IPS DF 6.9 (cell line): ENCODE measurements at regions not wholly inside any gene's neighbourhood (a gene's known extent, or its start where the extent isn't known, plus 50 kb on each side); places are given as distances from the start of the nearest gene placed in this dataset.

Experiments
- DNase-seq: peaks from one replicate; pipeline ENCODE4 v3.0.0-alpha.2; 2013; ENCODE audit warnings: low read depth, low spot score
- H3K27ac ChIP-seq: one replicate; pipeline ENCODE4 v1.5.1; 2013; ENCODE audit warnings: low read length, control low read depth
- H3K27me3 ChIP-seq: 2 replicates; pipeline ENCODE4 v1.6.1; 2013; ENCODE audit warnings: mild to moderate bottlenecking, low read length; ENCODE audit not compliant: control insufficient read depth, insufficient read depth
- H3K36me3 ChIP-seq: 2 replicates; pipeline ENCODE4 v1.6.1; 2013; ENCODE audit warnings: low read length; ENCODE audit not compliant: control insufficient read depth, insufficient read depth
- H3K4me1 ChIP-seq: 2 replicates; pipeline ENCODE4 v1.6.1; 2013; ENCODE audit warnings: low read length; ENCODE audit not compliant: control insufficient read depth, insufficient read depth
- H3K4me3 ChIP-seq: 2 replicates; pipeline ENCODE4 v1.5.1; 2013; ENCODE audit warnings: mild to moderate bottlenecking, low read length
- H3K9me3 ChIP-seq: 2 replicates; pipeline ENCODE4 v1.6.1; 2013; ENCODE audit warnings: low read length, inconsistent platforms; ENCODE audit not compliant: control insufficient read depth, insufficient read depth
- WGBS: extraction: QIAGEN DNeasy Blood & Tissue Kit; methylation state at CpG from one replicate; pipeline ENCODE4 v1.1.7; 2013; ENCODE audit warnings: mixed read lengths, missing lambda C conversion rate; ENCODE audit not compliant: insufficient read length, insufficient coverage; 5-methylcytosine and 5-hydroxymethylcytosine counted together

DNA sequence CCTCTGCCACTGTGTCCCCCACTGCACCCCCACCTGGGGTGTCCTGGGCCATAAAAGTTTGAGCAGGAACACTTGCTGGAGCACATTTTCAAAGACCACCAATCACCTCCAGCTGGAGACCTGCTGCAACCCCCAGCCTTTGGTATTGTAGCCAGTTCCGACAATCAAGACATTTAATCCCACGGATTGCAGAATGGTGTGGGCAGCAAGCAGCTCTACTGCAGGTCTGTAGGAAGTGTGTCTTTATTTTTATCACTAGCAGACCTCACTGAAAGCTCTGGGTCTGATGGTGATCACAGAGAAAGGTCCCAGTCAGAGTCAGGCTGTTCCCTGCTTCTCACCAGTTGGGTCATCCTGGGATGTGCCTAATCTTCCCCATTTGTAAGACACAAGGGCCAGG lies 167.1 kb upstream of the ECI2 start:
- no CpG with 5 or more reads among the region's 2 CpGs for WGBS
- Histone ChIP-seq H3K4me1 (no peaks in the 10 kb centered on the region), H3K9me3 (no peaks in the 10 kb centered on the region), H3K27ac (no peak overlapping the region), H3K4me3 (no peak overlapping the region), H3K36me3 (no peaks in the 10 kb centered on the region), H3K27me3 (no peaks in the 10 kb centered on the region)
- no peak for DNase-seq

DNA sequence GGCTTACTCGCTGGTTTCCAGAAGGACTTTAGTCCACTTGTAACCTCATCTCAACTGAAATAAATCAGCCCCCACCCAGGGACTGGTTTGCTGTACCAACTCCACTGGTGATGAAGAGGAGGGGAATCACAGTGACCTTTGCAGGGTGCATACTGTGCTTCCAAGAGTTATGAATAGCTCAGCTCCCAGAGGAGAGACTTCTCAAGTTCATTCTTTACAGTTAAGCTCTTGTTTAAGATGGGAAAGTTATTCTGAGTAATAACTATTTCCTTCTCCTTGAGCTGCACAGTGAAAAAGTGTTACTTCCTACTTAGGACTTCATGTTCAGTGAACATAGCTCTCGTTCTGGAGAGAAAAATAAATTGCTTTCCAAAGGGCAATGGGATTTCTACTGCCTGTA lies 166.5 kb upstream of the ECI2 start:
- no peak for DNase-seq
- Histone ChIP-seq H3K36me3 (no peaks in the 10 kb centered on the region), H3K9me3 (no peaks in the 10 kb centered on the region)

DNA sequence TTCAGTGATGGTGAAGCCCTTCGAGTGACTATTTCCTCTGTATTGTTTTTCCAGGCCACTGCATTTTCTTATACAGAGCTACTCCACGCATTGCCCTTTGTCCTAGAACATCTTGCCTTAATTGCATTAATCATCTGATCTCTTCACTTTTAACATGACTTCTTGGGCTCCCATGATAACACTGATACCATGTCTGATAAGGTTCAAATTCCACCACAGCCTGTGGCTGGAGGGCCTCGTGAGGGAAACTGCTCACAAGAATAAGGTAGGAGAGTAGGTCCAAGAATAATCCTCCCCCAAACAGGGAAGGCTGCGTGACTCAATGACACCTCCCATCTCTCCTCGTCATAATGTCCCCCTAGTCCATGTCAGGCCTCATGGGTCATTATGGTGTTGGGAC lies 165.5 kb upstream of the ECI2 start:
- WGBS = no CpG with 5 or more reads among the region's 5 CpGs
- Histone ChIP-seq H3K4me3 (no peak overlapping the region), H3K36me3 (no peaks in the 10 kb centered on the region), H3K27me3 (no peaks in the 10 kb centered on the region), H3K27ac (no peak overlapping the region), H3K9me3 (no peaks in the 10 kb centered on the region), H3K4me1 (no peaks in the 10 kb centered on the region)
- DNase-seq = no peak

More for the DNA sequence above, 166.5 kb upstream of the ECI2 start:
- whole genome bisulfite sequencing = no CpG with 5 or more reads among the region's 2 CpGs
- no peak overlapping the region for H3K27ac ChIP-seq
- no peaks in the 10 kb centered on the region for H3K27me3 ChIP-seq
- H3K4me1 ChIP-seq = no peaks in the 10 kb centered on the region
- no peak overlapping the region for H3K4me3 ChIP-seq

DNA sequence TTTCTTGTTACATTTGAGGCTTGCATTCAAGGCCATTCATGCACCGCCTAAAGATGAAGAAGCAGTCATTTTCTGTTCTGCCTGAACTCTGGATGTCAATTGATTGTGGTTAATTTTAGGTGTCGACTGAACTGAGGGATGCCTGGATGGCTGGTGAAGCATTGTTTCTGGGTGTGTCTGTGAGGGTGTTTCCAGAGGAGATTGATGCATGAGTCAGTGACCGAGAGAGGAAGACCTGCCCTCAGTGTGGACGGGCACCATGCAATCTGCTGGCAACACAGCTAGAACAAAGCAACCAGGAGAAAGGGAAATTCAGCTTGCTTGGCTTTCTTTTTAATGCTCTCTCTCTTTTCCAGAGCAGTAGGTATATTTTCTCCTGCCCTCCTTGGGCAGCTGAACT lies 164.1 kb upstream of the ECI2 start:
- Histone ChIP-seq H3K27ac (no peak overlapping the region), H3K4me3 (no peak overlapping the region), H3K4me1 (no peaks in the 10 kb centered on the region), H3K36me3 (no peaks in the 10 kb centered on the region), H3K27me3 (no peaks in the 10 kb centered on the region), H3K9me3 (no peaks in the 10 kb centered on the region)
- no CpG with 5 or more reads among the region's 4 CpGs for WGBS
- DNase-seq = no peak

DNA sequence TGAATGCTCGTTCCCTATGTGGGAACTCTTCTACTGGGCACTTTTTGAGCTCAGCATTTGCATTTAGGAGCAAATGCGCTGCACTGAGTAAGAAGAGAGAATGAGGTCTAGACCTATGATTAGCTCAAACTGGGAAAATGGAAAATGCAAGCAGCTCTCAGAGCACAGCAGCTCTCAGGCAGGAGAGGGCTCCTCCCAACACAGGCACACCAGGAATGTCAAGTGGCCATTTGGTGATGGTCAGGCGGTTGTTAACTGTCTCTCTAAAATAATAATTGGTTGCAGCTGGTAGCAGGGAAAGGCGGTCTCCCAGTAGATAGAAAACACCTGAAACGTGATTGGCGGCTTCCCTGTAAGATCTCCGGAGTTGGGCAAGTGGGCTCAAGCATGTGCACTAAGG lies 162.0 kb upstream of the ECI2 start:
- no peak overlapping the region for H3K27ac ChIP-seq
- no peaks in the 10 kb centered on the region for H3K27me3 ChIP-seq
- no peak overlapping the region for H3K4me3 ChIP-seq
- no peaks in the 10 kb centered on the region for H3K36me3 ChIP-seq
- no peaks in the 10 kb centered on the region for H3K4me1 ChIP-seq
- no CpG with 5 or more reads among the region's 7 CpGs for whole genome bisulfite sequencing
- DNase-seq = no peak
- no peaks in the 10 kb centered on the region for H3K9me3 ChIP-seq

DNA sequence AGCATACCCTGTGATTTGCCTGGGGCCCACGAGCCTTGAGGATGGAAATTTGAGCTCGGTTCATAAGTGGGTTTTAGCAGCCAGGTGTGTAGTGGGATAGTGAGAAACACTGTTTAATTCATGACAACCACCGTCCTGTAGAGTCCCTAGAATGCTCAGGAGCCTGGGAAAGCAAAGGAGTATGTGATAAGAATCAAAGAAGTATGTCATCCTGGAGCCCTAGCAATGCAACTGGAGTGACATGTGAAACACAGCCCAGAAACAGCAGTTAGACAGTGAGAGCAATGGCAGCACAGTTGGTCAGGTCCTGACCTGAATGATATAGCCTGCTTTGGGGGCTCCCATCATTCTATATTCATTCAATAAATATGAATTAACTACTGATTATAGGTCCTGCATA lies 161.2 kb upstream of the ECI2 start:
- H3K4me3 ChIP-seq = no peak overlapping the region
- H3K9me3 ChIP-seq = no peaks in the 10 kb centered on the region
- no CpG with 5 or more reads among the region's 3 CpGs for WGBS
- no peak overlapping the region for H3K27ac ChIP-seq
- DNase-seq = no peak
- no peaks in the 10 kb centered on the region for H3K27me3 ChIP-seq
- H3K36me3 ChIP-seq = no peaks in the 10 kb centered on the region
- H3K4me1 ChIP-seq = peaks cover under 1% of the 10 kb centered on the region; the same call in 1 of the 2 replicates

DNA sequence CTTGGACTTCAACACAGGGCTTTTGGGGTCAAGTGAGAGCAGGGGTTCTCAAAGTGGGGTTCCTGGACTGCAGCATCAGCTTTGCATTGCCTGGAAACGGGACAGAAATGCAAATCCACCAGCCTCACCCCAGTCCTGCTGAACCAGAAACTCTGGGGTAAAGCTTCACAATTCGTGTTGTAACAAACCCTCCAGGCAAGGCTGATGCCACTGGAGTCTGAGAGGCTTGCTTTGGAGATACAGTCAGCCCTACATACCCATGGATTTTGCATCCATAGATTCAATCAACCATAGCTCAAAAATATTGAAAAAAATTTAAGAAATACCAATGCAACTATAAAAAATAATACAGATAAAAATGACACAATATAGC lies 160.4 kb upstream of the ECI2 start:
- H3K9me3 ChIP-seq = no peaks in the 10 kb centered on the region
- no peak for DNase-seq
- H3K36me3 ChIP-seq = no peaks in the 10 kb centered on the region
- no peak overlapping the region for H3K27ac ChIP-seq
- peaks cover 3% of the 10 kb centered on the region; the same call in 1 of the 2 replicates for H3K4me1 ChIP-seq
- no peak overlapping the region for H3K4me3 ChIP-seq
- no CpG with 5 or more reads among the region's 2 CpGs for WGBS
- H3K27me3 ChIP-seq = no peaks in the 10 kb centered on the region

DNA sequence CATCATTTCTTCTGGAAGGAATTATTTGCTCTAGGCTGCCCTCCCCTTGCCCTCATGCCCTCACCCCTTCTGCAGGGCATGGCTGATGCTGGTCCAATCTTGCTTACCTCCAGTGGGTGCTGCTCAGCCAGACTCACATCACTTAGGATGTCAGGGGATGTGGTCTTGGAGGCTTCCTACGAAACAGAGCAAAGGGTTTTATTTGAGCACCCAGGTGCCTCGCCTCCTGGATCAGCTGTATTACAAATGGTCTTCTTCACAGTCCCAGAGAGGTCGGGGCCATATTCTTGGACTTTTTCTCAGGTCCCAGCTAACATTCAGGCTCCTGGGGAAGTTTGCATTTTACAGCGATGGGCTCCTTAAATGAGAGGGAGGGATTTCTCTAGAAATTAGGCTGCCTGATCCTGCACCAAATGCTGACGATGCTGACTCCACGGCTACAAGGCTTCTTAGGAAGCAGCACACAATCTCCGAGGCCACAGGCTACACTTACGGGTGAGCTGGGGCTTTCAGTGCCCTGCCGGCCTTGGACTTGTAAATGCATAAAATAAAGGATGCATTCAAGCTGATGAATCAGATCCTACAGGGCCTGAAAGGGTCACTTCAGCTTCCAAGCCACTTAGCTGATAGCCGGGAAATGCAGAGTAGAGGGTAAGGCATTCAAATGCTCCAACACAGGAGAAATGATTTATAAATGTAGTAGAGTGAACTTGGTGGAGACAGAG lies 159.8 kb upstream of the ECI2 start:
- WGBS = no CpG with 5 or more reads among the region's 10 CpGs
- H3K4me1 ChIP-seq = peaks cover 3% of the 10 kb centered on the region; the same call in 1 of the 2 replicates
- H3K27me3 ChIP-seq = no peaks in the 10 kb centered on the region
- no peak for DNase-seq
- no peak overlapping the region for H3K27ac ChIP-seq
- no peak overlapping the region for H3K4me3 ChIP-seq
- no peaks in the 10 kb centered on the region for H3K9me3 ChIP-seq
- no peaks in the 10 kb centered on the region for H3K36me3 ChIP-seq

DNA sequence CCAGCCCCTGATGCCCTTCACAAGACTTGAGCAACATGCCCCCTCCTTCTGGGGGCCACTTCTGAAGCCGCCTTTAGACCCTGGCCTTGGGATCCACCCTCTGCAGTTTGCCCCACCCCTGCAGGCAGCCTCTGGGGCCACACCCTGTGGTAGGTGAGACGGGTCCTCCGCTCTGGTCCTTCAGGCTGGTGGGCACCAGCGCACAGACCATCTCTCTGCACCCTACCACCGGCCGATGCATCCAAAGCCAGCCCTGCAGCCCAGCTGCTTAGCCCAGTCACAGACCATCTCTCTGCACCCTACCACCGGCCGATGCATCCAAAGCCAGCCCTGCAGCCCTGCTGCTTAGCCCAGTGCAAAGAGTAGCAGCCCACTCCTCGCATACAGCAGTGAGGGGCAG lies 159.3 kb upstream of the ECI2 start:
- H3K4me3 ChIP-seq = no peak overlapping the region
- no CpG with 5 or more reads among the region's 9 CpGs for WGBS
- H3K27me3 ChIP-seq = no peaks in the 10 kb centered on the region
- no peak for DNase-seq
- no peak overlapping the region for H3K27ac ChIP-seq
- H3K4me1 ChIP-seq = peaks cover 3% of the 10 kb centered on the region; the same call in 1 of the 2 replicates
- no peaks in the 10 kb centered on the region for H3K36me3 ChIP-seq
- H3K9me3 ChIP-seq = no peaks in the 10 kb centered on the region

DNA sequence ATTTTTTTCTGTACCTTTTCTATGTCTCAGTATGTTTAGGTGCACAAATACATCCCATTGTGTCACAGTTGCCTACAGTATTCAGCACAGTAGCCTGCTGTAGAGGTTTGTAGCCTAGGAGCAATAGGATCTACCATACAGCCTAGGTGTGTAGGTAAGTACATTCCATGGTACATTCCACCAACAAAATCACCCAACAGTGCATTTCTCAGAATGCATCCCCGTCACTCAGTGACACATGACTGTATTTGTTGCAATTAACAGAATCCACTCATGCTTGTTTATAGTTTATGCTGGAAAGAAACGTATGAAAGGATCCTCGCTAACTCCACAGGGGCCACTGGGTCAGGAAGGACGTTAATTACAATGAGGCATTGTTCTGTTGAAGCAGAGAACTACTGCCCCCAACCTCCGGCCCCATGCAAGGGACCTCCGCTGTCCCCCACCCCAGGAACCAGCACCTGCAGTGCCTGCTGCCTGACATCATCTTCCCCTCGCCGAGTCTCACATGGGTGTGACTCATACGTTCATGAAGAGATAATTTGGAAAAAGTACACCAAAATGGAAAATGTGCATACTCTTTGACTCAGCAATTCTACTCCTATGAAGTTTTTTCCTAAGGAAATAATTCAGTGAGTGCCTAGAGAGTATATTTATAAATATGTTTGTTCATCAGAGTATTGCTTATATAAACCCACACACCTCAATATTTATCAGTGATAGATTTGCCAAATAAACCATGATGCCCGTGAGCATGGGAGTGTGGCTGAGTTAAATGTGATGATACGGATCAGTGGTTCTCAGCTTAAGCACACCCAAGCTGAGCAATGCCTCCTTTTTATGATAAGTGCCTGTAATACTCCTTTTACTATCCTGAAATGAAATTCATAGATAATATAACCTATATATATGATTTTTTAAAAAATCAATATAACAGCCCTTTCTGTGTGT lies 156.4 kb upstream of the ECI2 start:
- Histone ChIP-seq H3K9me3 (no peaks in the 10 kb centered on the region), H3K27ac (no peak overlapping the region), H3K36me3 (no peaks in the 10 kb centered on the region), H3K27me3 (no peaks in the 10 kb centered on the region), H3K4me3 (no peak overlapping the region), H3K4me1 (peaks cover 5% of the 10 kb centered on the region; the same call in 1 of the 2 replicates)
- WGBS = no CpG with 5 or more reads among the region's 11 CpGs
- no peak for DNase-seq
